ENCODE measurements at regions not wholly inside any gene's neighbourhood (a gene's known extent, or its start where the extent isn't known, plus 50 kb on each side); places are given as distances from the start of the nearest gene placed in this dataset.

DNA sequence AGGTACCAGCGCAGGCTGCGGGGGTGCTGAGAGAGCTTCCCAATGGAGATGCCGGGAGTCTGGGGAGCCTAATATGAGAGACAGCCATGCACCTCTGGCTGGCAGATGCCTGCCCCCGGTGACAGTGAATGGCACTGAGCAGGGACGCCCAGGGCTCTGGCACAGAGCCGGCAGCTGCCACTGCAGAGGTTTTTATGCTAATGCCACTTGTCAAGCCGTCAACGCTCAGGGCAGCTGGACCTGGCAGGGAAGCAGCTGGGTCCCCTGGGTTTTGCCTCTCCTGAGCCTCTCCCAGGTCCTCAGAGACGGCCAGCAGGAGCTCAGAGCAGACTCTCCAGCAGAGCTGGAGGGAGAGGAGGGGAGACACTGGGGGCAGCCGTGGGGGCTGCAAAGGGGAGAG is 573.6 kb downstream of the BUD13 start:
- no peak for TF ChIP-seq EP300 (IDR thresholded peaks at IDR 0.05; ENCODE audit: borderline replicate concordance)
- no peak for TF ChIP-seq MAX (IDR thresholded peaks at IDR 0.05)
- no peak for TF ChIP-seq CEBPB (IDR thresholded peaks at IDR 0.05)
- no peak for TF ChIP-seq TAF1 (IDR thresholded peaks at IDR 0.05; ENCODE audit: low read depth)
- no peak for TF ChIP-seq RAD21 (IDR thresholded peaks at IDR 0.05; ENCODE audit: low read depth)
- TF ChIP-seq, protein P1, sequence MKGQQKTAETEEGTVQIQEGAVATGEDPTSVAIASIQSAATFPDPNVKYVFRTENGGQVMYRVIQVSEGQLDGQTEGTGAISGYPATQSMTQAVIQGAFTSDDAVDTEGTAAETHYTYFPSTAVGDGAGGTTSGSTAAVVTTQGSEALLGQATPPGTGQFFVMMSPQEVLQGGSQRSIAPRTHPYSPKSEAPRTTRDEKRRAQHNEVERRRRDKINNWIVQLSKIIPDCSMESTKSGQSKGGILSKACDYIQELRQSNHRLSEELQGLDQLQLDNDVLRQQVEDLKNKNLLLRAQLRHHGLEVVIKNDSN (IDR thresholded peaks at IDR 0.05), result no peak
- TF ChIP-seq FOXM1 (IDR thresholded peaks at IDR 0.05; ENCODE audit: borderline replicate concordance, low read depth), result no peak
- no peak for TF ChIP-seq REST (IDR thresholded peaks at IDR 0.05; ENCODE audit: low read depth)
- TF ChIP-seq TEAD4 (IDR thresholded peaks at IDR 0.05), result no peak

All from Ishikawa (cell line).